Nephron progenitor cell (in vitro differentiated cells): ENCODE measurements at regions not wholly inside any gene's neighbourhood (a gene's known extent, or its start where the extent isn't known, plus 50 kb on each side); places are given as distances from the start of the nearest gene placed in this dataset.

Experiments
- DNase-seq: peaks from one replicate; pipeline ENCODE4 v3.0.0; 2021
- H3K27ac Mint-ChIP-seq: 2 replicates; pipeline ENCODE4 v1.8.0; 2021; ENCODE audit warnings: mild to moderate bottlenecking, moderate library complexity, mixed read lengths
- H3K27me3 Mint-ChIP-seq: 2 replicates; pipeline ENCODE4 v1.8.0; 2021; ENCODE audit warnings: mild to moderate bottlenecking, low read depth, mixed read lengths; ENCODE audit not compliant: poor library complexity
- H3K36me3 Mint-ChIP-seq: 2 replicates; pipeline ENCODE4 v1.8.0; 2021; ENCODE audit warnings: low read depth, mixed read lengths
- H3K4me1 Mint-ChIP-seq: 2 replicates; pipeline ENCODE4 v1.8.0; 2021; ENCODE audit warnings: mixed read lengths
- H3K4me3 Mint-ChIP-seq: 2 replicates; pipeline ENCODE4 v1.8.0; 2021; ENCODE audit warnings: mild to moderate bottlenecking, moderate library complexity, mixed read lengths
- H3K9me3 Mint-ChIP-seq: 2 replicates; pipeline ENCODE4 v1.8.0; 2021; ENCODE audit warnings: mild to moderate bottlenecking, moderate library complexity, mixed read lengths
- CTCF ChIP-seq: fragments of 200-600 bp; sonication (generic); IDR thresholded peaks from 2 replicates; pipeline ENCODE4 v1.5.0; 2021; ENCODE audit warnings: antibody characterized with exemption

DNA sequence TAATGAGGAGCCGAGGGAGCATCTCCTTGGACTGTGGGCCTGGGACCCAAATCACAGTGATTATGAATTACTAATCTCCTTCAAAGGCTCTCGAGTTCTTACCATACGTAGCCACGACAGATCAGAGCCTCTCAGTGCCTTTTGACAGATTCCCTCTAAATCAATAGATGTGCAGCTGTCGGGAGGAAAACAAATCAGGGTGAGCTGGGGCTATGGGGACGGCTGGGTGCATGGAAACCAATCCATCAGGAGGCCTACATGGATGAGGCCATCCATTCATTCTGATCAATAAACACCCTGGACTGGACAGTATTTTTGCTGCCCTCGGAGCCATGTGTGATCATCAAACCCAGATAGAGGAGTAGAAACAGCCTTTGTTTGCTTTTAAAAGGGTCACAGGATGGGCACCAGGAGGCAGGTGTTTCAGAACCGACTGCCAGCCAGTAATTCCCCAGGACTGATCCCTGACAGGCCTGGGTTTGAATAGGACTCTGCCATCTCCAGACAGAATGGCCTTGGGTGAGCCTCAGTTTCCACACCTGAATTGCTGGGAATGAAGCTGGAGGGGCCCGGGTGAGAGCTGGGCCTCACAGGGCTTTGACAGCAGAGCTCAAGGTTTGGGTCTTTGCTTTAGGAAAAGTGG is 532.8 kb downstream of the MATN1 start:
- TF ChIP-seq CTCF: no peak
- Mint-ChIP-seq H3K4me3 (no peak overlapping the region), H3K27me3 (peaks cover 15% of the 10 kb centered on the region), H3K27ac (no peak overlapping the region), H3K9me3 (no peaks in the 10 kb centered on the region), H3K4me1 (peaks cover 23% of the 10 kb centered on the region), H3K36me3 (no peaks in the 10 kb centered on the region)
- DNase-seq: no peak

GRCh38 chr1:30189818-30190500 is 533.4 kb downstream of the MATN1 start:
- no peak for DNase-seq
- Mint-ChIP-seq H3K4me1 (peaks cover 16% of the 10 kb centered on the region), H3K27me3 (peaks cover 15% of the 10 kb centered on the region), H3K36me3 (no peaks in the 10 kb centered on the region), H3K9me3 (no peaks in the 10 kb centered on the region), H3K27ac (no peak overlapping the region), H3K4me3 (no peak overlapping the region)
- no peak for TF ChIP-seq CTCF

DNA sequence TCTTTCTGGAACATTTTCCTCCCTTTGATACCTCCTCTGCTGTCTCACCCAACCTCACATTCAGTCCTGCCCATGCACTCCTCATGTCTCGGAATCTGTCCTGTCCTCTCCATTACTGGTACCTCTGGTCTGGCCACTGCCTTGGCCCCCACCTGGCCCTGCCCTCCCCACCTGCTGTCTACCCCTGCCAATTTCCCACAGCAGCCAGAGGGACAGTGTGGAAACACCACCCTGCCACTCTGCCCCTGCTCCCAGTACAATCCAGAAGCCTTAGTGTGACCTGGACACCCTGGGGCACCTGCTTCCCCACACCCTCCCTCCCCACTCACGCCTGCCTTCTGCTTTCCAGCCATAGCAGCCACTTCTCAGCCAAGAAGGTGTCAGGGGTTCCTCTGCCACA is 534.4 kb downstream of the MATN1 start:
- no peak overlapping the region for H3K4me3 Mint-ChIP-seq
- H3K4me1 Mint-ChIP-seq: peaks cover 10% of the 10 kb centered on the region
- TF ChIP-seq CTCF: no peak
- H3K27me3 Mint-ChIP-seq: peaks cover 15% of the 10 kb centered on the region
- H3K9me3 Mint-ChIP-seq: no peaks in the 10 kb centered on the region
- H3K36me3 Mint-ChIP-seq: no peaks in the 10 kb centered on the region
- DNase-seq: no peak
- H3K27ac Mint-ChIP-seq: no peak overlapping the region

GRCh38 chr1:30188329-30188728 is 535.1 kb downstream of the MATN1 start:
- H3K36me3 Mint-ChIP-seq: no peaks in the 10 kb centered on the region
- no peak for TF ChIP-seq CTCF
- no peak overlapping the region for H3K4me3 Mint-ChIP-seq
- no peak overlapping the region for H3K27ac Mint-ChIP-seq
- DNase-seq: no peak
- H3K27me3 Mint-ChIP-seq: peaks cover 11% of the 10 kb centered on the region
- no peaks in the 10 kb centered on the region for H3K9me3 Mint-ChIP-seq
- H3K4me1 Mint-ChIP-seq: peaks cover 4% of the 10 kb centered on the region

DNA sequence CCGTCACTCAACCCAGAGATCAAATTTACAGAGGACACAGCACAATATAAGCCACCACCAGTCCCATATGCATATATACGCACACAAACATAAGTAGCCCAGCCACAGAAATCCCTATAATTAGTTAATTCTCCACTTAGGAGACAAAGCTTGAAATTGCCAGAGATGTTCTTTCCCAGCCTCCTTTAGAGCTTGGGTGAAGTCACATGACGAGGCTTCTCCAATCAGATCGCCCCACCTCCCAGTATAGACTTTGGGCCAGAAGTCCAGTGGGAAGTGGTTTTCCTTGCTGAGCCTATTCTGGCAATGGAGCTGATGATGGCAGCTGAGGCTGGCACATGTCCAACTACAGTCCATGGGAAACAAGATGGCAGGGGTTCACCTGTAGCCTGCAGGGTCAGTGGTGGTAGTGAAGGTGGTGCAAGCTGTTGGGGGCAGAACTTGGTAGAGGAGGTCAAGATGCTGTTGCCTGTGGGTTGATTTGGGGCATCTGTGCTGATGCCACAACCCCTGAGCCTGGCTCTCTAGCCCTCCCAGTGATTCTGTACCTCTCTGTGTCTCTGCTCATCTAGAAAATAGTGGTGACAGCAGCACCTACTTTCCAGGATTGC is 535.9 kb downstream of the MATN1 start:
- Mint-ChIP-seq H3K4me3 (no peak overlapping the region), H3K4me1 (peaks cover 3% of the 10 kb centered on the region), H3K9me3 (no peaks in the 10 kb centered on the region), H3K27ac (no peak overlapping the region), H3K36me3 (no peaks in the 10 kb centered on the region), H3K27me3 (peaks cover 9% of the 10 kb centered on the region)
- DNase-seq: no peak
- no peak for TF ChIP-seq CTCF

DNA sequence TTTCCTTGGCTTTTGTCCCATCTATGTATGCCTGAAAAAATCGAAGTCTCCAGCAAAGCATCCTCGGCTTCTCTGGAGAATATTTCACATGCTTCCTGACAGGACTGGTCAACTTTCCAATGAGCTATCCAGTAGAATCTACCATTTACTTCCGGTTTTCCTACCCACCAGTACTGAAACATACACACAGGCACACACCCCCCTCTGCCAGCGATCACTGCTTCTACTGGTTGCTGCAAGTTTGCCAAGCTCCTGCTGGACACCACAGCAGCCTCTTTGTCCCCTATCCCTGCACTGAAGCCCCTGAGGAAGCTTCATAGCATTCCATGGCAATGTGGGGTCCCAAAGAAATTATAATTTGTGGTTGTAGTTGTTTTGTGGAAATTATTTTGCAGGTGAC is 536.8 kb downstream of the MATN1 start:
- Mint-ChIP-seq H3K36me3 (no peaks in the 10 kb centered on the region), H3K4me1 (peaks cover 3% of the 10 kb centered on the region), H3K9me3 (no peaks in the 10 kb centered on the region), H3K27ac (no peak overlapping the region), H3K4me3 (no peak overlapping the region), H3K27me3 (peaks cover 13% of the 10 kb centered on the region)
- DNase-seq: no peak
- TF ChIP-seq CTCF: no peak
